ENCODE measurements at regions not wholly inside any gene's neighbourhood (a gene's known extent, or its start where the extent isn't known, plus 50 kb on each side); places are given as distances from the start of the nearest gene placed in this dataset.

- Histone ChIP-seq H3K4me1 (no peaks in the 10 kb centered on the region), H3K27ac (no peak overlapping the region), H3K36me3 (no peaks in the 10 kb centered on the region), H3K9me3 (no peaks in the 10 kb centered on the region), H3K4me3 (no peak overlapping the region), H3K27me3 (no peaks in the 10 kb centered on the region)
- 81 to 85% methylated on average over 5 of the region's 5 CpGs for WGBS, 2 donors
- TF ChIP-seq POLR2AphosphoS5 (IDR thresholded peaks at IDR 0.05) (no peak), POLR2A (IDR thresholded peaks at IDR 0.05) (no peak), EP300 (IDR thresholded peaks at IDR 0.05) (no peak), CTCF (IDR thresholded peaks at IDR 0.05) (no peak)
- no peak for ATAC-seq (ENCODE audit: low FRiP score in 2 of 2)
- DNase-seq = no peak
These were observed 1118.5 kb downstream of the SLC16A7 start for GRCh38 chr12:60714141-60714900.

GRCh38 chr12:60724475-60724874 is 1128.6 kb downstream of the SLC16A7 start:
- WGBS, 2 donors = 65 to 76% methylated on average over 1 of the region's 1 CpG

GRCh38 chr12:60724984-60725383 is 1129.2 kb downstream of the SLC16A7 start:
- no peaks in the 10 kb centered on the region for H3K36me3 ChIP-seq
- no peaks in the 10 kb centered on the region for H3K27me3 ChIP-seq
- TF ChIP-seq POLR2AphosphoS5 (IDR thresholded peaks at IDR 0.05) = no peak
- ATAC-seq (ENCODE audit: low FRiP score in 2 of 2) (no peak), DNase-seq (no peak)
- no peak overlapping the region for H3K4me3 ChIP-seq
- no peaks in the 10 kb centered on the region for H3K4me1 ChIP-seq
- H3K9me3 ChIP-seq = no peaks in the 10 kb centered on the region
- no peak overlapping the region for H3K27ac ChIP-seq

More at GRCh38 chr12:60724475-60724874, 1128.6 kb downstream of the SLC16A7 start:
- Histone ChIP-seq H3K4me1 (no peaks in the 10 kb centered on the region), H3K4me3 (no peak overlapping the region), H3K27me3 (no peaks in the 10 kb centered on the region), H3K9me3 (no peaks in the 10 kb centered on the region), H3K36me3 (no peaks in the 10 kb centered on the region), H3K27ac (no peak overlapping the region)
- DNase-seq (no peak), ATAC-seq (ENCODE audit: low FRiP score in 2 of 2) (no peak)
- TF ChIP-seq POLR2AphosphoS5 (IDR thresholded peaks at IDR 0.05) = no peak
- TF ChIP-seq CTCF (IDR thresholded peaks at IDR 0.05) = no peak
- TF ChIP-seq POLR2A (IDR thresholded peaks at IDR 0.05) = no peak

GRCh38 chr12:60752589-60752988 is 1156.8 kb downstream of the SLC16A7 start:
- Histone ChIP-seq H3K27me3 (no peaks in the 10 kb centered on the region), H3K4me3 (no peak overlapping the region), H3K27ac (no peak overlapping the region), H3K4me1 (no peaks in the 10 kb centered on the region), H3K9me3 (no peaks in the 10 kb centered on the region), H3K36me3 (no peaks in the 10 kb centered on the region)
- no peak for TF ChIP-seq CTCF (IDR thresholded peaks at IDR 0.05)
- TF ChIP-seq EP300 (IDR thresholded peaks at IDR 0.05) = no peak
- TF ChIP-seq POLR2AphosphoS5 (IDR thresholded peaks at IDR 0.05) = no peak
- TF ChIP-seq POLR2A (IDR thresholded peaks at IDR 0.05) = no peak
- ATAC-seq (ENCODE audit: low FRiP score in 2 of 2) = no peak
- 41 to 83% methylated on average over 1 of the region's 1 CpG for WGBS, 2 donors
- no peak for DNase-seq

GRCh38 chr12:60758224-60758623 is 1162.4 kb downstream of the SLC16A7 start:
- WGBS, 2 donors = 47 to 65% methylated on average over 1 of the region's 1 CpG
- H3K4me3 ChIP-seq = no peak overlapping the region

More at GRCh38 chr12:60758224-60758623, 1162.4 kb downstream of the SLC16A7 start:
- no peaks in the 10 kb centered on the region for H3K27me3 ChIP-seq
- H3K36me3 ChIP-seq = no peaks in the 10 kb centered on the region
- no peaks in the 10 kb centered on the region for H3K4me1 ChIP-seq
- no peak overlapping the region for H3K27ac ChIP-seq
- H3K9me3 ChIP-seq = no peaks in the 10 kb centered on the region
- no peak for ATAC-seq (ENCODE audit: low FRiP score in 2 of 2)
- TF ChIP-seq POLR2AphosphoS5 (IDR thresholded peaks at IDR 0.05) (no peak), POLR2A (IDR thresholded peaks at IDR 0.05) (no peak), CTCF (IDR thresholded peaks at IDR 0.05) (no peak), EP300 (IDR thresholded peaks at IDR 0.05) (no peak)
- no peak for DNase-seq
